Transverse colon (tissue), 4 donors: ENCODE measurements at regions not wholly inside any gene's neighbourhood (a gene's known extent, or its start where the extent isn't known, plus 50 kb on each side); places are given as distances from the start of the nearest gene placed in this dataset.
A peak's percentile ranks its signal among the peaks of the same experiment; 100 is the strongest.

Experiments used
- DNase-seq: peaks from one replicate; pipeline ENCODE4 v3.0.0-alpha.2; 2019
- H3K27ac ChIP-seq, 4 donors: fragments of 200-600 bp; sonication (generic); 2 replicates each; pipeline ENCODE4 v1.5.1; 2016 to 2018; ENCODE audit warnings: inconsistent platforms in 4 of 4
- H3K27me3 ChIP-seq: fragments of 200-600 bp; sonication (generic); 2 replicates; pipeline ENCODE4 v1.5.1; 2017; ENCODE audit warnings: inconsistent platforms
- H3K36me3 ChIP-seq, 4 donors: fragments of 200-600 bp; sonication (generic); 2 replicates each; pipeline ENCODE4 v1.5.1; 2017 to 2019; ENCODE audit warnings: inconsistent platforms in 4 of 4
- H3K4me1 ChIP-seq, 4 donors: fragments of 200-600 bp; sonication (generic); 2 replicates each; pipeline ENCODE4 v1.5.1; 2017 to 2020; ENCODE audit warnings: inconsistent platforms in 4 of 4
- H3K4me3 ChIP-seq, 4 donors: fragments of 200-600 bp; sonication (generic); 1 replicate in 1 of 4; 2 replicates in 3 of 4; pipeline versions ENCODE4 v1.5.1 to v1.6.1; 2017 to 2019; ENCODE audit warnings: inconsistent platforms in 4 of 4
- H3K9me3 ChIP-seq, 2 donors: fragments of 200-600 bp; sonication (generic); 2 replicates each; pipeline ENCODE4 v1.5.1; 2017 to 2019; ENCODE audit warnings: inconsistent platforms in 2 of 2
- CTCF ChIP-seq, 5 experiments: fragments of 200-600 bp in 3 of 5; fragments of 450-650 bp in 2 of 5; sonication (generic) in 3 of 5; IDR thresholded peaks; 1 replicate in 2 of 5; 2 replicates in 3 of 5; pipeline ENCODE4 v1.5.1; 2016 to 2017; ENCODE audit warnings: antibody characterized with exemption in 5 of 5, inconsistent platforms in 3 of 5, mild to moderate bottlenecking in 2 of 5, moderate library complexity in 1 of 5
- EP300 ChIP-seq: sonication (generic); formaldehyde crosslinking; IDR thresholded peaks from one replicate; pipeline ENCODE4 v1.6.1; 2017; ENCODE audit warnings: antibody characterized with exemption, low read depth
- POLR2A ChIP-seq: fragments of 450-650 bp; IDR thresholded peaks from one replicate; pipeline ENCODE4 v1.6.1; 2016; ENCODE audit warnings: antibody characterized with exemption, mild to moderate bottlenecking, moderate library complexity
- POLR2AphosphoS5 ChIP-seq, 3 donors: sonication (generic); formaldehyde crosslinking; IDR thresholded peaks; one replicate each; pipeline ENCODE4 v1.6.1; 2016; ENCODE audit warnings: antibody characterized with exemption in 3 of 3
- WGBS, 2 donors: methylation state at CpG; one replicate each; pipeline ENCODE4 v1.1.5; 2018; ENCODE audit warnings: low coverage in 1 of 2; 5-methylcytosine and 5-hydroxymethylcytosine counted together
- in situ Hi-C, 4 donors: fragments of 200-750 bp; cut with MboI; loops; one replicate each; pipeline versions ENCODE4 v1.15.0 to v1.15.1; 2017; ENCODE audit warnings: low sequenced_read_pairs in 3 of 4, low pct_ligation_motif_present in 1 of 4, low pct_unique_long_range_greater_than_20kb in 1 of 4
- intact Hi-C: fragments of 100-400 bp; cut with DNase I; formaldehyde crosslinking; loops from one replicate; pipeline ENCODE4 v1.15.1; 2023; ENCODE audit warnings: low total_unique reads

- 10 to 20% methylated on average over 1 to 3 of the region's 3 CpGs for WGBS, 2 donors
- no peak overlapping the region for H3K27ac ChIP-seq
- H3K36me3 ChIP-seq, result no peaks in the 10 kb centered on the region
- H3K4me3 ChIP-seq, result no peak overlapping the region
- TF ChIP-seq CTCF (IDR thresholded peaks at IDR 0.05) (peak in 3 of 5 experiments; percentile 12 to 27 (median 21)), POLR2AphosphoS5 (IDR thresholded peaks at IDR 0.05) (no peak)
- no peaks in the 10 kb centered on the region for H3K4me1 ChIP-seq
- H3K9me3 ChIP-seq, result no peaks in the 10 kb centered on the region
- DNase-seq, result no peak
- H3K27me3 ChIP-seq, result no peaks in the 10 kb centered on the region
- intact Hi-C loops, result no loop called here
- in situ Hi-C loops, result no loop called here
Observed at GRCh38 chr20:11585752-11586352, 331.8 kb upstream of the BTBD3 start.

- Histone ChIP-seq H3K4me1 (no peaks in the 10 kb centered on the region), H3K27ac (no peak overlapping the region), H3K9me3 (no peaks in the 10 kb centered on the region), H3K36me3 (no peaks in the 10 kb centered on the region), H3K27me3 (no peaks in the 10 kb centered on the region), H3K4me3 (no peak overlapping the region)
- TF ChIP-seq POLR2A (no peak), EP300 (no peak), POLR2AphosphoS5 (IDR thresholded peaks at IDR 0.05) (no peak), CTCF (IDR thresholded peaks at IDR 0.05) (no peak)
- in situ Hi-C loops, result no loop called here
- WGBS, 2 donors, result 62 to 74% methylated on average over 4 of the region's 4 CpGs
- intact Hi-C loops, result no loop called here
- no peak for DNase-seq
Observed at GRCh38 chr20:11588875-11589274, 328.8 kb upstream of the BTBD3 start.

GRCh38 chr20:11591965-11592364 lies 325.7 kb upstream of the BTBD3 start:
- TF ChIP-seq POLR2A, result no peak
- no peak for TF ChIP-seq EP300
- TF ChIP-seq POLR2AphosphoS5 (IDR thresholded peaks at IDR 0.05), result no peak
- TF ChIP-seq CTCF (IDR thresholded peaks at IDR 0.05), result no peak
- Histone ChIP-seq H3K27me3 (no peaks in the 10 kb centered on the region), H3K9me3 (no peaks in the 10 kb centered on the region), H3K4me1 (no peaks in the 10 kb centered on the region), H3K27ac (no peak overlapping the region), H3K36me3 (no peaks in the 10 kb centered on the region), H3K4me3 (no peak overlapping the region)
- DNase-seq, result no peak
- intact Hi-C loops, result no loop called here
- in situ Hi-C loops, result no loop called here

GRCh38 chr20:11604339-11604738 lies 313.4 kb upstream of the BTBD3 start:
- Histone ChIP-seq H3K4me3 (no peak overlapping the region), H3K27ac (no peak overlapping the region), H3K27me3 (no peaks in the 10 kb centered on the region), H3K36me3 (no peaks in the 10 kb centered on the region), H3K9me3 (peaks cover 0 to 1% of the 10 kb centered on the region in 2 donors), H3K4me1 (no peaks in the 10 kb centered on the region)
- TF ChIP-seq CTCF (IDR thresholded peaks at IDR 0.05) (no peak), POLR2A (no peak), POLR2AphosphoS5 (IDR thresholded peaks at IDR 0.05) (no peak), EP300 (no peak)
- intact Hi-C loops (no loop called here), in situ Hi-C loops (loop anchor here in 1 of 4 donors (25.0 kb wide), 1 partner anchor 1183 kb away; no protein-coding TSS in a partner anchor)
- DNase-seq, result no peak
- 86 to 96% methylated on average over 1 of the region's 1 CpG for WGBS, 2 donors
